AG04449 (cell line): ENCODE measurements at regions not wholly inside any gene's neighbourhood (a gene's known extent, or its start where the extent isn't known, plus 50 kb on each side); places are given as distances from the start of the nearest gene placed in this dataset.
"Not testable (repeated sequence)": the region's sequence is repeated elsewhere in the genome, so short reads cannot be mapped to it uniquely, and the experiment has no call there.

Experiments
- CTCF ChIA-PET: fragments of 350-600 bp; formaldehyde crosslinking; extraction: SDS; loops from one replicate; lab custom pipeline; 2021; ENCODE audit warnings: antibody characterized with exemption; lab: Yijun Ruan, JAX
- POLR2A ChIA-PET: fragments of 400-600, 350-600 bp; formaldehyde crosslinking; extraction: SDS; loops from one replicate; lab custom pipeline; 2020; ENCODE audit warnings: antibody characterized with exemption, inconsistent platforms; lab: Yijun Ruan, JAX
- DNase-seq: peaks from one replicate; pipeline ENCODE4 v3.0.0-alpha.2; 2010; ENCODE audit warnings: low read depth, low spot score
- H3K4me3 ChIP-seq: 2 replicates; pipeline ENCODE4 v1.5.1; 2011; ENCODE audit warnings: low read depth, mild to moderate bottlenecking, control low read depth, low read length
- CTCF ChIP-seq: IDR thresholded peaks from one replicate; pipeline ENCODE4 v1.5.1; 2011; ENCODE audit warnings: mild to moderate bottlenecking, moderate library complexity, low read length, control low read depth, inconsistent platforms; ENCODE audit not compliant: insufficient read depth; ENCODE audit errors: missing control alignments

- DNase-seq, result no peak
- TF ChIP-seq CTCF, result no peak
- H3K4me3 ChIP-seq, result no peak overlapping the region
- CTCF ChIA-PET, result no interaction called here
- POLR2A ChIA-PET, result no interaction called here
Measured at GRCh38 chr2:16425462-16426336, 239.9 kb downstream of the CYRIA start.

- no peak for TF ChIP-seq CTCF
- POLR2A ChIA-PET, result no interaction called here
- CTCF ChIA-PET, result no interaction called here
Measured at GRCh38 chr2:16420421-16420820, 245.2 kb downstream of the CYRIA start.

GRCh38 chr2:16417726-16418125, 247.9 kb downstream of the CYRIA start:
- POLR2A ChIA-PET, result no interaction called here
- CTCF ChIA-PET, result no interaction called here
- H3K4me3 ChIP-seq, result no peak overlapping the region
- DNase-seq, result no peak
- TF ChIP-seq CTCF, result no peak

More at GRCh38 chr2:16420421-16420820, 245.2 kb downstream of the CYRIA start:
- no peak overlapping the region for H3K4me3 ChIP-seq
- no peak for DNase-seq

GRCh38 chr2:16416651-16417050, 249.0 kb downstream of the CYRIA start:
- DNase-seq, result no peak
- H3K4me3 ChIP-seq, result no peak overlapping the region
- CTCF ChIA-PET, result no interaction called here
- TF ChIP-seq CTCF, result no peak
- POLR2A ChIA-PET, result no interaction called here

- POLR2A ChIA-PET, result not testable (repeated sequence)
Measured at GRCh38 chr2:16415861-16416260, 249.8 kb downstream of the CYRIA start.

GRCh38 chr2:16413947-16414346, 251.7 kb downstream of the CYRIA start:
- no peak overlapping the region for H3K4me3 ChIP-seq
- no peak for DNase-seq
- POLR2A ChIA-PET, result no interaction called here
- no peak for TF ChIP-seq CTCF
- CTCF ChIA-PET, result no interaction called here

More at GRCh38 chr2:16415861-16416260, 249.8 kb downstream of the CYRIA start:
- H3K4me3 ChIP-seq, CTCF ChIA-PET, DNase-seq: not testable (repeated sequence)

- CTCF ChIA-PET, result no interaction called here
- no peak for TF ChIP-seq CTCF
- POLR2A ChIA-PET, result no interaction called here
- DNase-seq, result no peak
- no peak overlapping the region for H3K4me3 ChIP-seq
Measured at GRCh38 chr2:16413285-16413684, 252.3 kb downstream of the CYRIA start.
